GM21390 (cell line): ENCODE measurements at regions not wholly inside any gene's neighbourhood (a gene's known extent, or its start where the extent isn't known, plus 50 kb on each side); places are given as distances from the start of the nearest gene placed in this dataset.
"Not testable (repeated sequence)": the region's sequence is repeated elsewhere in the genome, so short reads cannot be mapped to it uniquely, and the experiment has no call there.

Experiments used
- ATAC-seq: cut with Tn5 transposase; IDR thresholded peaks from one replicate; pipeline ENCODE4 v1.9.1; 2021; ENCODE audit not compliant: unreplicated experiment

- no peak for ATAC-seq
Measured at GRCh38 chr6:15131234-15131633, 114.6 kb upstream of the JARID2 start.

- no peak for ATAC-seq
Measured at GRCh38 chr6:15131651-15132061, 114.2 kb upstream of the JARID2 start.

GRCh38 chr6:15132167-15132566 lies 113.7 kb upstream of the JARID2 start:
- no peak for ATAC-seq

GRCh38 chr6:15132854-15133670 lies 112.8 kb upstream of the JARID2 start:
- ATAC-seq = no peak

GRCh38 chr6:15137086-15137485 lies 108.8 kb upstream of the JARID2 start:
- ATAC-seq = no peak

- ATAC-seq = no peak
Measured at GRCh38 chr6:15143086-15143485, 102.8 kb upstream of the JARID2 start.

GRCh38 chr6:15143540-15143939 lies 102.3 kb upstream of the JARID2 start:
- no peak for ATAC-seq

GRCh38 chr6:15145821-15146220 lies 100.0 kb upstream of the JARID2 start:
- no peak for ATAC-seq

GRCh38 chr6:15147827-15148226 lies 98.0 kb upstream of the JARID2 start:
- ATAC-seq = no peak

GRCh38 chr6:15148356-15148946 lies 97.4 kb upstream of the JARID2 start:
- ATAC-seq = no peak

GRCh38 chr6:15150207-15150606 lies 95.7 kb upstream of the JARID2 start:
- no peak for ATAC-seq

GRCh38 chr6:15152700-15153099 lies 93.2 kb upstream of the JARID2 start:
- no peak for ATAC-seq

- no peak for ATAC-seq
Measured at GRCh38 chr6:15153191-15153590, 92.7 kb upstream of the JARID2 start.

GRCh38 chr6:15157479-15157878 lies 88.4 kb upstream of the JARID2 start:
- ATAC-seq = no peak

- ATAC-seq = no peak
Measured at GRCh38 chr6:15158821-15159619, 86.8 kb upstream of the JARID2 start.

GRCh38 chr6:15160812-15161211 lies 85.1 kb upstream of the JARID2 start:
- ATAC-seq = no peak

GRCh38 chr6:15164855-15165254 lies 81.0 kb upstream of the JARID2 start:
- not testable (repeated sequence) for ATAC-seq

GRCh38 chr6:15166121-15166520 lies 79.7 kb upstream of the JARID2 start:
- no peak for ATAC-seq

- ATAC-seq = no peak
Measured at GRCh38 chr6:15170126-15170525, 75.7 kb upstream of the JARID2 start.

- ATAC-seq = no peak
Measured at GRCh38 chr6:15171026-15171425, 74.8 kb upstream of the JARID2 start.

GRCh38 chr6:15176816-15177370 lies 69.0 kb upstream of the JARID2 start:
- ATAC-seq = no peak

- no peak for ATAC-seq
Measured at GRCh38 chr6:15183979-15184378, 61.9 kb upstream of the JARID2 start.
